ENCODE measurements at regions not wholly inside any gene's neighbourhood (a gene's known extent, or its start where the extent isn't known, plus 50 kb on each side); places are given as distances from the start of the nearest gene placed in this dataset.
"Not testable (repeated sequence)": the region's sequence is repeated elsewhere in the genome, so short reads cannot be mapped to it uniquely, and the experiment has no call there.

DNA sequence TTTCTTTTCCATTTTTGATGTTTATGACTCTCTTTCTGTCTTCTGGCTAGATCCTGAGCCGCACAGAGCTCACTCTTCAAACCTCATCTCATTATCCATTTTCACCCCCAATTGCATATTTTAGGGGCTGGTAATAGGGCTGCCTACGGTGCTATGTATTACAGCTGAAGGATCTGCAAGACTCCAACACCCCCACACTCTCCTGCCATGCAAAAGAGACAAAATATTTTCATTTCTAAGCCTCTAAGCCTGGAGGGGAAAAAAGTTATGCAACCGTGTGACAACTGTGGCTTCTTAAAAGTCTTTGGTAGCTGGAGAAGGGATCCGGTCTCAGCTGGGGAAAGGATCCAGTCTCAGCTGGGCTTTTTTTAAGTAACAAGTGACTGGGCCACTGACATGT, 311.6 kb downstream of the NPHP4 start:
- Histone ChIP-seq H3K27me3 (peaks cover 6% of the 10 kb centered on the region), H3K4me3 (no peak overlapping the region), H3K4me1 (no peaks in the 10 kb centered on the region), H3K27ac (no peak overlapping the region), H3K9me3 (no peaks in the 10 kb centered on the region), H3K36me3 (no peaks in the 10 kb centered on the region)
- WGBS, 2 donors (ENCODE audit: low coverage in 1 of 2): 50 to 85% methylated on average over 2 to 4 of the region's 4 CpGs
- intact Hi-C loops (cut with DNase I; ENCODE audit: low total_unique reads): no loop called here
- in situ Hi-C loops (cut with MboI; ENCODE audit: low pct_ligation_motif_present in 1 of 4, low pct_unique_long_range_greater_than_20kb in 1 of 4, low sequenced_read_pairs in 3 of 4): no loop called here
- TF ChIP-seq POLR2AphosphoS5 (IDR thresholded peaks at IDR 0.05): no peak
- DNase-seq: no peak

DNA sequence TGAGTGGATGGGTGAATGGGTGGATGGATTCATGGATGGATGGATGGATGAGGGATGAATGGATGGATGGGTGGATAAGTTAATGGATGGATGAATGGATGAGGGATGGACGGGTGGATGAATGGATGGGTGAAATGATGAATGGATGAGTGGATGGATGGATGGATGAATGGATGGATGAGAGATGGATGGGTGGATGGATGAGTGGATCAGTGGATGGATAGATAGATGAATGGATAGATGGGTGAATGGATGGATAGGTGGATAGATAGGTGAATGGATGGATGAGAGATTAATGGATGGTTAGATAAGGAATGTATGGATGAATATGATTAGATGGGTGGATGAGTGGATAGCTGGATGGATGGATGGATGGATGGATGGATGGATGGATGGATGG, 313.5 kb downstream of the NPHP4 start:
- Histone ChIP-seq H3K36me3 (no peaks in the 10 kb centered on the region), H3K27me3 (peaks cover 6% of the 10 kb centered on the region), H3K4me1 (no peaks in the 10 kb centered on the region), H3K9me3 (no peaks in the 10 kb centered on the region), H3K27ac (no peak overlapping the region), H3K4me3 (no peak overlapping the region)
- no peak for DNase-seq
- TF ChIP-seq POLR2A (IDR thresholded peaks at IDR 0.05): no peak
- TF ChIP-seq, protein P1, sequence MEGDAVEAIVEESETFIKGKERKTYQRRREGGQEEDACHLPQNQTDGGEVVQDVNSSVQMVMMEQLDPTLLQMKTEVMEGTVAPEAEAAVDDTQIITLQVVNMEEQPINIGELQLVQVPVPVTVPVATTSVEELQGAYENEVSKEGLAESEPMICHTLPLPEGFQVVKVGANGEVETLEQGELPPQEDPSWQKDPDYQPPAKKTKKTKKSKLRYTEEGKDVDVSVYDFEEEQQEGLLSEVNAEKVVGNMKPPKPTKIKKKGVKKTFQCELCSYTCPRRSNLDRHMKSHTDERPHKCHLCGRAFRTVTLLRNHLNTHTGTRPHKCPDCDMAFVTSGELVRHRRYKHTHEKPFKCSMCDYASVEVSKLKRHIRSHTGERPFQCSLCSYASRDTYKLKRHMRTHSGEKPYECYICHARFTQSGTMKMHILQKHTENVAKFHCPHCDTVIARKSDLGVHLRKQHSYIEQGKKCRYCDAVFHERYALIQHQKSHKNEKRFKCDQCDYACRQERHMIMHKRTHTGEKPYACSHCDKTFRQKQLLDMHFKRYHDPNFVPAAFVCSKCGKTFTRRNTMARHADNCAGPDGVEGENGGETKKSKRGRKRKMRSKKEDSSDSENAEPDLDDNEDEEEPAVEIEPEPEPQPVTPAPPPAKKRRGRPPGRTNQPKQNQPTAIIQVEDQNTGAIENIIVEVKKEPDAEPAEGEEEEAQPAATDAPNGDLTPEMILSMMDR (IDR thresholded peaks at IDR 0.05): no peak
- TF ChIP-seq POLR2AphosphoS5 (IDR thresholded peaks at IDR 0.05): no peak
- TF ChIP-seq EP300 (IDR thresholded peaks at IDR 0.05; ENCODE audit: low read depth): no peak
- 59 to 80% methylated on average over 1 of the region's 1 CpG for WGBS, 2 donors (ENCODE audit: low coverage in 1 of 2)
- in situ Hi-C loops (cut with MboI; ENCODE audit: low pct_ligation_motif_present in 1 of 4, low pct_unique_long_range_greater_than_20kb in 1 of 4, low sequenced_read_pairs in 3 of 4) (no loop called here), intact Hi-C loops (cut with DNase I; ENCODE audit: low total_unique reads) (no loop called here)

DNA sequence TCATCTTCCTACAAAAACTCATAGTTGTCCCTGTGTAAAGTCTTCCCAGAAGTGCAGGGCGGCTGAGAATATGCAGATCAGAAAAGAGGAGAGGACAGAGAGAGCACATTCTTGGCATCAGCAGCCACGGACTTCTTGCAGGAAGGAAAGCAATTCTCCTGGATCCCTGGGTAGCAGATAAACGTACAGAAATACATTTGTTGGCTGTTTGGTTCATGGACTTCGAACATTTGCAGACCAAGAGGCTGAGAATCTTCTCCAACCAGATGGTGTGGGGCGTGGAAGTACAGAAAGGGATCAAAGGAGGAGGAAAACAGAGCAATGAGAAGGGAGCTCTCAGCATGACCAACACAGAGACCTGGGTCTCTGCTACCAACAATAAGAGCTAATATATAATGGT, 319.9 kb downstream of the NPHP4 start:
- H3K36me3 ChIP-seq; H3K9me3 ChIP-seq; intact Hi-C loops (cut with DNase I; ENCODE audit: low total_unique reads); in situ Hi-C loops (cut with MboI; ENCODE audit: low pct_ligation_motif_present in 1 of 4, low pct_unique_long_range_greater_than_20kb in 1 of 4, low sequenced_read_pairs in 3 of 4); H3K27me3 ChIP-seq; DNase-seq; H3K4me3 ChIP-seq; H3K4me1 ChIP-seq; H3K27ac ChIP-seq: not testable (repeated sequence)
- 21 to 26% methylated on average over 5 of the region's 5 CpGs for WGBS, 2 donors (ENCODE audit: low coverage in 1 of 2)

DNA sequence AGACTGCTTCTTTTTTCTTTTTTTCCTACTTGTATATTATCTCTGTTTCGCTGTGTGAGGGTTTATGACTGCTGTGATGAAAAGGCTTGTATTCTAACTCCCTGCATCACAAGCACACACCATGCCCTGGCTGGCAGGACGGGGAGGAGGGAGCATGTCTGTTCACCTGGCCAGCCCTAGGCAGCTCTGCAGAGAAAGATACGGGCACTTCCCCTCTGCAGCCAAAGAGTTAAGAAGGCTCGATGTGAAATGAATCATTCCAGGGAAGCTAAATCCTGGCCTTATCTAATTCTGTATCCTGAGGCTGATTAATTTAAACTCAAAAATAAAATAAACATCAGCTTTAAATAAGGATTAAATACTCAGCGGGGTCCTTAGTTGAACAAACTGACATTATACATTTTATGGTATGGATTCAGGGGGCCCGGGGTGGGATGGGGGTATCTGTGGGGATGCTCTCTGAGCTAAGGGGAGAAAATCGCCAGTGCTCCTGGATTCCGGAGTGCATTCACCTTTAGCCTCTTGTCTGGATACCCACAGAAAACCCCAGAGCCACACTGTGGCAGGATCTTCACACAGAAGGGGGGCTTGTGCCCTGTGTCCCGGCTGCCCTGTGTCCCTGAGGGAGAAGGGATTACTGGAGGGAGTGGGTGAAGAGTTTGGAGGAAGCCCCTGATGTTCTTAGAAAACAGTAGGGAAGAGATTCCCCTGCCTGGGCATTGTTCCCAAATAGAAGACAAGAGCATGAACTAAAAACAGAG, 321.5 kb downstream of the NPHP4 start:
- WGBS, 2 donors (ENCODE audit: low coverage in 1 of 2): 46 to 58% methylated on average over 9 of the region's 9 CpGs
- TF ChIP-seq EP300 (IDR thresholded peaks at IDR 0.05; ENCODE audit: low read depth) (no peak), POLR2AphosphoS5 (IDR thresholded peaks at IDR 0.05) (no peak), POLR2A (IDR thresholded peaks at IDR 0.05) (no peak)
- TF ChIP-seq, protein P1 (IDR thresholded peaks at IDR 0.05): no peak
- Histone ChIP-seq H3K9me3 (no peaks in the 10 kb centered on the region), H3K27me3 (no peaks in the 10 kb centered on the region), H3K4me1 (no peaks in the 10 kb centered on the region), H3K27ac (no peak overlapping the region), H3K36me3 (no peaks in the 10 kb centered on the region), H3K4me3 (no peak overlapping the region)
- in situ Hi-C loops (cut with MboI; ENCODE audit: low pct_ligation_motif_present in 1 of 4, low pct_unique_long_range_greater_than_20kb in 1 of 4, low sequenced_read_pairs in 3 of 4): no loop called here
- no peak for DNase-seq
- intact Hi-C loops (cut with DNase I; ENCODE audit: low total_unique reads): no loop called here

DNA sequence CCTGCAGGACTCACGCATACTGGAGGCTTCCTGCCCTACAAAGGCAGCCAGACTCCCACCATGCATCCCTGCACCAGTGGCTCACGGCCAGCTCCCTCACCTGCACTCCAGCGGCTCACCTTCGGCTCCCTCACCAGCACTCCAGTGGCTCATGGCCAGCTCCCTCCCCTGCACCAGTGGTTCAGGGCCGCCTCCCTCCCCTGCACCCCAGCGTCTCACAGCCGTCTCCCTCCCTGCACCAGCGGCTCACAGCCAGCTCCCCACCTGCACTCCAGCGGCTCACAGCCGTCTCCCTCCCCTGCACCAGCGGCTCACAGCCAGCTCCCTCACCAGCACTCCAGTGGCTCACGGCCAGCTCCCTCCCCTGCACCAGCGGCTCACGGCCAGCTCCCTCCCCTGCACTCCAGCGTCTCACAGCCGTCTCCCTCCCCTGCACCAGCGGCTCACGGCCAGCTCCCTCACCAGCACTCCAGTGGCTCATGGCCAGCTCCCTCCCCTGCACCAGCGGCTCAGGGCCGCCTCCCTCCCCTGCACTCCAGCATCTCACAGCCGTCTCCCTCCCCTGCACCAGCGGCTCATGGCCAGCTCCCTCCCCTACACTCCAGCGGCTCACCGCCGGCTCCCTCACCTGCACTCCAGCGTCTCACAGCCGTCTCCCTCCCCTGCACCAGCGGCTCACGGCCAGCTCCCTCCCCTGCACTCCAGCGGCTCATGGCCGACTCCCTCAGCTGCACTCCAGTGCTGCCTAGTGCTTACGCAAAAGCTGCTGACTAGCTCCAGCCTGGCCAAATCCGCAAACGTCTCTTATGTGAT, 324.5 kb downstream of the NPHP4 start:
- 51% methylated on average over 14 to 32 of the region's 34 CpGs for WGBS, 2 donors (ENCODE audit: low coverage in 1 of 2)
- TF ChIP-seq POLR2AphosphoS5 (IDR thresholded peaks at IDR 0.05): no peak
- TF ChIP-seq, protein P1 (IDR thresholded peaks at IDR 0.05): no peak

More for the DNA sequence above, 324.5 kb downstream of the NPHP4 start:
- Histone ChIP-seq H3K36me3 (no peaks in the 10 kb centered on the region), H3K9me3 (no peaks in the 10 kb centered on the region), H3K27me3 (no peaks in the 10 kb centered on the region), H3K4me3 (no peak overlapping the region), H3K27ac (no peak overlapping the region), H3K4me1 (no peaks in the 10 kb centered on the region)
- in situ Hi-C loops (cut with MboI; ENCODE audit: low pct_ligation_motif_present in 1 of 4, low pct_unique_long_range_greater_than_20kb in 1 of 4, low sequenced_read_pairs in 3 of 4): no loop called here
- DNase-seq: no peak
- intact Hi-C loops (cut with DNase I; ENCODE audit: low total_unique reads): no loop called here
